HG03571 (cell line): ENCODE measurements at regions not wholly inside any gene's neighbourhood (a gene's known extent, or its start where the extent isn't known, plus 50 kb on each side); places are given as distances from the start of the nearest gene placed in this dataset.
"Not testable (repeated sequence)": the region's sequence is repeated elsewhere in the genome, so short reads cannot be mapped to it uniquely, and the experiment has no call there.

ENCODE experiments used
- ATAC-seq: cut with Tn5 transposase; IDR thresholded peaks from one replicate; pipeline ENCODE4 v1.9.1; 2021; ENCODE audit not compliant: unreplicated experiment

GRCh38 chr16:64265756-64266155 lies 856.1 kb downstream of the CDH11 start:
- no peak for ATAC-seq

DNA sequence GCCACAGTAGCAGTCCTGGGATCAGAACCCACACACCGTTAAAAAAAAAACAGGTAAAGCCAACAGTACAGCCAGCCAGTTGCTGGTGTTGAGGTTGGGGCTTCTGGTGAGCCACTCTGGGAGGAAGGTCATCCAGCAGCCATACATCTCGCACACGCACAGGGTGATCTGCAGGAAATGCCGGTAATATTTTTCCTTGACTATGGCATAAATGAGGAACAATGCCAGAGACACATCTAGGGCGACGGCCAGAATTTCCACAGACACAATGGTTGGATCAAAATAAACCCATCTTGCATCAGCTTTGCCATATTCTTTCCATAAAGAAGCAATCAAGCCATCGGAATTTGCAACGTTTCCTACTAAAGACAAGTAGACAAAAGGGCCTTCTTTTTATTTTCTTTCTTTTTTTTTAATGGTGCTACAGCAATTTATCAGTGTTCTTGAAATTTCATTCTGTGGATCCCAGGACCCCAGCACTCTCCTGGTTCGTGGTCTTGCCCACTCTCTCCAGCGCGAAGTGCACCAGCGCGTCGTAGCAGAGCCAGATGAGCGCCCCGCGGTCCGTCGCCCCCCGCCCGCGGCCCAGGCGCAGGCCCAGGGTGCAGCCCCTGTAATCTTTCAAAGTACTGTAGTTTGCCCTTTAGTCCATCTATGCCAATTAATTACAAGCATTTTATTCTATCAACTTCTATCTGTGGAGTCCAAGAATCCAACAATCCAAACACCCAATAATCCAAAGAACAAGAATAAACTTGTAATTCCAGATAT lies 861.0 kb downstream of the CDH11 start:
- ATAC-seq: not testable (repeated sequence)

DNA sequence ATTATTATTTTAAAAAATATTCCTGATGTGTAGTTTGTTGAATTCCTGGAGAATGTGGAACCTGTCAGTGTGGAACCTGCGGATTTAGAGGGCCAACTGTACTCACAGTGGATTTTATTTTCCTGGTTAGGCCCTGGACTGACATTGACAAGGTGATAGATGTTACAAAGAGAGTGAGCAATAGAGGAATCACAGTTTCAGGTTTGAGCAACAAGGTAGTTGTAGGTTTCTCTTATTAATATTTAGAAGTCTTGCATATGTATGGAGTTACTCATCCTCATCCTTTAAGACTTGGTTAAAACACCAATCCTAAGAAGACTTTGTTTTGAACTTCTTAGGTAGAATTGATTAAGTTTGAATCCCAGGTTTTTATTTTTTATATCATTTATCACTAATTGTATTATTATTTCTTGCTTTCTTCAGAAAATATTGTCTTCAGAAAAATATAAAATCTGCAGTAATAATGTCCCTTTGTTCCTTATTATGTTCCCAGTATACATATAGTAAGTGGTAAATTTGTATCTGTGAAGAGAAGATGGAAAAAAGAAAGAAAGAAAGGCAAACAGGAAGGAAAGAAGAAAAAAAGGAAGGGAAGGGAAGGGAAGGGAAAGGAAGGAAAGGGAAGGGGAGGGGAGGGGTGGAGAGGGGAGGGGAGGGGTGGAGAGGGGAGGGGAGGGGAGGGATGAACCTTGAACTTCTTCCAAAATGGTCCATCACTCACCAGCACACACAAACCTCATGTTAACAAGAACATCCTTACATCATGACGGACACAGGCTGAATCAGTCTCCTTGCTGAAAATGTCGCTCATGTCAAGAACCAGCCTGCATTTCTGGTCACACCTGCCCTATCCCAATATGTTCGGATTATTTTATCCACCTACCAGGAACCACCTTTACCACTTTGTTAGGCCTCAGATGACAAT lies 867.2 kb downstream of the CDH11 start:
- no peak for ATAC-seq

DNA sequence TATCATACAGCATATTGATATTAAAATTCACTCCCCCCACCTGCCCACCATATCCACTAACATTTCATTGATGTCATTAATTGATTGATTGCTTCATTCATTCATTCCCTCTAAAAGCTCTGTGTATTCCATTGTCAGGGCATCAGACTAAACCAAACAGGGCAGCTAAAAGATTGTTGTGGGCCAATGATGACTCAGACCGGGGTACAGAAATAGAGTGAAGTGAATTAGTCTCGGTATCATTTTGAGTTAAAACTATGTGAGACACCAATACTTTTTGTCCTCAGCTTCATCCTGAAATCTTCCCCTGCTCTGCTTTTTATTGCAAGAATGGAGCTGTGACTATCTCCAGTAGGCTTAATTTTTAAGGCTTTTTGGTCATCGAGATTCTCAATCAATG lies 868.3 kb downstream of the CDH11 start:
- no peak for ATAC-seq

DNA sequence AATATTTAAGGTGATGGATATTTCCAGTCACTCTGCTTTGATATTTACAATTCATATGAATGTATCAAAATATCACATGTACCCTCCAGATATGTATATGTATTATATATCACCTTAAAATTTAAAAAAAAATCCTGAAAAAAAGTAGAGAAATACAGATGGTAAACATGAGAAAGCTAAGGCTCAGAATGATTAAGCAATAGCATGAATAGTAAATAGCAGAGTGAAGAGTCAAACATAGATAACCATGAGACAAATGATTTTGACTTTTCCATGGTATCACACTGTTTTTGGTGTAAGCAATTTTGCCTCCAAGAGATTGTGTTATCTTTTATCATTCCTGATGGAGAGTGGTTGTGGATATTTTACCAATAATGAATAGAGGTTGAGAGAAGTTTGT lies 868.8 kb downstream of the CDH11 start:
- no peak for ATAC-seq

GRCh38 chr16:64251742-64252141 lies 870.1 kb downstream of the CDH11 start:
- no peak for ATAC-seq

DNA sequence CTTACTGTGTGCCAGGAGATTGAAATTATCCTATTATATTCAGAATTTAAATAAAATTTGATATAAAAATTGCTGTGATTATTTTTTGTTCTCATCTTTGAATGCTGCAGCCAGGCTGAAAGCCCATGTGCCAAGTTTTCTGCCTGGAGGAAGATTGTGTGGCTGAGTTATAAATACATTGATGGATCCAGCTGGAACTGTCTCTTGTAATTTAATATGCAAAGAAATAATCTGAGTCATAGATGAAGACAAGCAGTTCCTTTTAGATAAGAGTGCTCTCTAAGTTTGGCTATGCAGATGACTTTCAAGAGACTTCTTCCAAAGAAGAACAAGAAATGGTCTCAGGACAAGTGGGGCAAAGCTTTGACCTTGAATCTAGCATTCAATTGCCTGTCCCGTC lies 871.0 kb downstream of the CDH11 start:
- no peak for ATAC-seq

DNA sequence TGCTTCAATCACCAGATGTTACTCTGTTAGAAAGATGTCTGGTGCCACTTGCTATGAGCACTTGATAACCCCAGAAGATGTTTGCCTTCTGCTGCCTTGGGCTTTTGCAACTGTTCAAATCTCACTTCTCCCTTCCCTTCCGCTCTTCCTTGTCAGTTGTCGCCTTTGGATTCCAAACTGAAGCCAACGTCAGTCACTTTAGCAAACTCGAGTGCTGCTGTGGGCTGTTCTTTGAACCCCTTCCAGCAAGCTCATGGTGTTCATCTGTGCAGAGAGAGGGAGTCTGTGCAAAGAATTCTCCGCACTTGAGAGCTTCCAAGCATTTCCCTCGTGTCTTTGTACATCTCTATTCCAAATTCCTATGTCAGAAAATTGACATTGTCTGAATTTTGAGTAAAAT lies 879.4 kb downstream of the CDH11 start:
- ATAC-seq: no peak

GRCh38 chr16:64240586-64240985 lies 881.3 kb downstream of the CDH11 start:
- ATAC-seq: no peak

GRCh38 chr16:64238571-64238970 lies 883.3 kb downstream of the CDH11 start:
- ATAC-seq: no peak

GRCh38 chr16:64236316-64236715 lies 885.5 kb downstream of the CDH11 start:
- ATAC-seq: no peak

DNA sequence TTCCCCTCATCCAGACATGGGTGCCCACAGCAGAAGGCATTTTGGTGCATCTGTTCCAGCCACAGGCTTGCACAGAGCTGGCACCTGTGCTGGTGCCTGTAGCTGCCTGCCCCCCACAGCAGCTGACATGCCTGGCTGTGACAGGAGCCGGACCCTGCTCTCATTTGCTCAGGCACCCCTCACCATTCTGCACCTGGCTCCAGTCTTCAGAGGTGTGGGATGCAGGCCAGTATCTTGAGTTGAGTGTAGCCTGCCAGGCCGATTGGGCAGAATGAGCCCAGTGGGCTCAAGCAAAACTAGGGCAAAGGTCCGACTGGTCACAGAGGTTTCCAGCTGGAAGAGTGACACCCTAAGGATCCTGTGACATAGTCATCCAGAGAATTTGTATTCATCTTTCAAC lies 887.7 kb downstream of the CDH11 start:
- no peak for ATAC-seq

- ATAC-seq: no peak
These were observed 896.2 kb downstream of the CDH11 start for GRCh38 chr16:64225696-64226095.

- ATAC-seq: no peak
These were observed 896.8 kb downstream of the CDH11 start for GRCh38 chr16:64225036-64225435.

DNA sequence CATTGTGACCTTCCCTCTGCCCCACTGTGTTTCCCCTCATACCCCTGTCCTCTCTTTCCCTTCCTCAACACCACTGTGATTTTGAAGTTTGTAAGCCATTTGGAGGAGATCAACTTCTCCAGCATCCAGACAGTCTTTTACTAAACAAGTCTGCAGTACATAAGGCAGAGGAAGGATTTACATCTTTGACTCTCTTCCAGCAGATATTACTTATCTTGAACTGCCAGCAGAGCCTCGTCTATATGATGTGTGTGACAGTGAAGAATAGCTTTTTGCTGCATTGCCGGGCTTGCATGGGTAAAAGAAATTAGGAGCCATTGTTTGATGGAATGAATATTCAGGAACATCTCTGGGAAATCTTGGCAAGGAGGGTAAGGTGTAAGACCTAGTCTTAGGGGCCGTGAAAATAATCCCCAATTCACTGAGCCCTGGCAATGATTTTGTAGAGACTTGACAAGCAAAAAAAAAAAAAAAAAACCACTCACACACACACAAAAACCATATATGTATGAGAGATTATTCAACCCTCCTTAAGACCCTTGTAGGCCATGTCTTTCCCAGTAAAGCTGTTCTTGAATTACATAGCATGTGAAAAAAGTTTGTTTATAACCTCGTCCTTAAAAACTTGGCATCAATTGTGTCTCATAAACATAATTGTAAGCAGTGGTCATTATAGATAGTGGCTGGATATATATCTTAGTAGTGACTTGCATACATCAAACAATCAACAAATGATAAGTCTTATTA lies 903.9 kb downstream of the CDH11 start:
- no peak for ATAC-seq

DNA sequence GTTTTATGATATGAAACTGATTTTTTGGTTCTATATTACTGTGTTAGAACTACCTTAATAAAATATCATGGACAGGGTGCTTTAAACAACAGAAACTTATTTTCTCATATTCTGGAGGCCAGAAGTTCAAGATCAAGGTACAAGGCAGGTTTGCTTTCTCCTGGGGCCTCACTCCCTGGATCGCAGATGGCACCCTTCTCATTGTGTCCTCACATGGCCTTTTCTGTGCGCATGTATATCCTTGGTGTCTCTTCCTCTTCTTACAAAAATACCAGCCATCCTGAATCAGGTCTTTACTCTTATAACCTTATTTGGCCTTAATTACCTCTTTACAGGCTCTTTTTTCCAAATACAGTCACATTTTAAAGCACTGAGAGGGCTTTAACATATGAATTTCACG lies 906.1 kb downstream of the CDH11 start:
- no peak for ATAC-seq

GRCh38 chr16:64211331-64211730 lies 910.5 kb downstream of the CDH11 start:
- no peak for ATAC-seq

DNA sequence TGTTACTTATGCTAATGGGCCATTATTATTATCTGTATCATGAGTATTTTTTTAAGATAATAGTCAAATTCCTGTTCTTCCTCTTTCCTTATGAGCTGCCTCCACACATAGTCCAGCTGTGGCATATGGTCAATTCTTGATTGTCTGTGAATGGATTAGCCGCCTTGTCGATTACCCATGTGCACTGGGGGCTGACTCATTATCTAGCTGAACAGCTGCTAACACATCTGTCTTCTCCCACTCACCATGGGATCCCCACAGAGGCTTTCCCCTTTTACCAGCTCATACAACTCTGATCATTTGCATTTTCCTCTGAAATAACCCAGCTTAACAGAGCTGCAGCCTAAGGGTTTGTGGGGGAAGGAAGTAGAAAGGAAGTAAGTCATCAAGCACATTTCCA lies 915.0 kb downstream of the CDH11 start:
- no peak for ATAC-seq

- no peak for ATAC-seq
These were observed 918.7 kb downstream of the CDH11 start for GRCh38 chr16:64203126-64203525.

GRCh38 chr16:64202571-64202970 lies 919.3 kb downstream of the CDH11 start:
- ATAC-seq: no peak

- ATAC-seq: no peak
These were observed 925.4 kb downstream of the CDH11 start for GRCh38 chr16:64196444-64196843.
